ENCODE measurements at regions not wholly inside any gene's neighbourhood (a gene's known extent, or its start where the extent isn't known, plus 50 kb on each side); places are given as distances from the start of the nearest gene placed in this dataset.

- TF ChIP-seq CTCF (IDR thresholded peaks at IDR 0.05): no peak
- no peak for TF ChIP-seq ZFX (IDR thresholded peaks at IDR 0.05; ENCODE audit: borderline replicate concordance)
- no peak overlapping the region for H3K27ac ChIP-seq
Measured at GRCh38 chr11:92411431-92411830, 186.8 kb downstream of the FAT3 start.

GRCh38 chr11:92413757-92414513 is 189.3 kb downstream of the FAT3 start:
- TF ChIP-seq CTCF (IDR thresholded peaks at IDR 0.05) (no peak), ZFX (IDR thresholded peaks at IDR 0.05; ENCODE audit: borderline replicate concordance) (no peak)
- no peak overlapping the region for H3K27ac ChIP-seq

- no peak overlapping the region for H3K27ac ChIP-seq
- no peak for TF ChIP-seq CTCF (IDR thresholded peaks at IDR 0.05)
- TF ChIP-seq ZFX (IDR thresholded peaks at IDR 0.05; ENCODE audit: borderline replicate concordance): no peak
Measured at GRCh38 chr11:92416971-92417725, 192.5 kb downstream of the FAT3 start.

- no peak for TF ChIP-seq CTCF (IDR thresholded peaks at IDR 0.05)
- no peak for TF ChIP-seq ZFX (IDR thresholded peaks at IDR 0.05; ENCODE audit: borderline replicate concordance)
Measured at GRCh38 chr11:92423115-92424034, 198.8 kb downstream of the FAT3 start.

GRCh38 chr11:92424281-92424680 is 199.7 kb downstream of the FAT3 start:
- no peak overlapping the region for H3K27ac ChIP-seq
- TF ChIP-seq CTCF (IDR thresholded peaks at IDR 0.05) (no peak), ZFX (IDR thresholded peaks at IDR 0.05; ENCODE audit: borderline replicate concordance) (no peak)

More at GRCh38 chr11:92423115-92424034, 198.8 kb downstream of the FAT3 start:
- H3K27ac ChIP-seq: no peak overlapping the region

- TF ChIP-seq ZFX (IDR thresholded peaks at IDR 0.05; ENCODE audit: borderline replicate concordance) (no peak), CTCF (IDR thresholded peaks at IDR 0.05) (no peak)
Measured at GRCh38 chr11:92425127-92425526, 200.5 kb downstream of the FAT3 start.

More at GRCh38 chr11:92425127-92425526, 200.5 kb downstream of the FAT3 start:
- H3K27ac ChIP-seq: no peak overlapping the region
